HepG2 (cell line): ENCODE measurements at regions not wholly inside any gene's neighbourhood (a gene's known extent, or its start where the extent isn't known, plus 50 kb on each side); places are given as distances from the start of the nearest gene placed in this dataset.

Experiments
- ATAC-seq: fragments of 200-7000 bp; cut with Tn5 transposase; 3 replicates; pipeline ENCODE4 v1.9.1; 2020; ENCODE audit warnings: mild to moderate bottlenecking, moderate library complexity
- BruUV-seq: library from RNA; stranded (reverse); fragments of 400-500 nt; replicated peaks from 2 replicates; lab custom pipeline; 2021; lab: Mats Ljungman, UMichigan
- CTCF ChIA-PET: fragments of 300-600 bp; formaldehyde crosslinking; extraction: SDS; loops from one replicate; lab custom pipeline; 2021; ENCODE audit warnings: low total read pairs, inconsistent platforms, low intra/inter-chr PET ratio; lab: Yijun Ruan, JAX
- POLR2A ChIA-PET: fragments of 350-600 bp; sonication (Branson Sonifier 250); formaldehyde crosslinking; loops from one replicate; lab custom pipeline; 2020; ENCODE audit warnings: antibody characterized with exemption, inconsistent platforms; lab: Yijun Ruan, JAX
- DNase-seq: peaks from one replicate; pipeline ENCODE4 v3.0.0-alpha.2; 2015; ENCODE audit warnings: low spot score
- FAIRE-seq: peaks from 3 replicates; lab custom pipeline; 2011; peaks lifted over from hg19 to GRCh38; lab: Jason Lieb, UNC
- H2AFZ ChIP-seq: one replicate; pipeline ENCODE4 v1.6.1; 2011; ENCODE audit warnings: low read length, inconsistent platforms
- H3K27ac ChIP-seq: fragments of 300-600 bp; 3 replicates; pipeline ENCODE4 v1.8.0; 2011; ENCODE audit warnings: mixed run types, mild to moderate bottlenecking, mixed read lengths, low read length, inconsistent platforms; ENCODE audit not compliant: insufficient read depth; ENCODE audit errors: extremely low read length
- H3K27me3 ChIP-seq, 2 experiments: fragments of 200-600 bp in 1 of 2; 2 replicates in 1 of 2; 3 replicates in 1 of 2; pipeline versions ENCODE4 v1.6.0 to v1.8.0; 2011; ENCODE audit warnings: low read length in 2 of 2, mild to moderate bottlenecking in 2 of 2, moderate library complexity in 2 of 2, inconsistent platforms in 1 of 2; ENCODE audit not compliant: insufficient read depth in 2 of 2, control insufficient read depth in 1 of 2
- H3K36me3 ChIP-seq, 2 experiments: fragments of 200-600 bp in 1 of 2; replicated peaks in 1 of 2; 2 replicates in 1 of 2; 3 replicates in 1 of 2; pipeline versions ENCODE4 v1.5.1 to v1.8.0; 2011; ENCODE audit warnings: low read length in 2 of 2, inconsistent platforms in 1 of 2; ENCODE audit not compliant: insufficient read depth in 2 of 2, control insufficient read depth in 1 of 2
- H3K4me1 ChIP-seq: 2 replicates; pipeline ENCODE4 v1.5.1; 2012; ENCODE audit warnings: low read length, inconsistent platforms; ENCODE audit not compliant: insufficient read depth
- H3K4me2 ChIP-seq: 2 replicates; pipeline ENCODE4 v1.6.0; 2011; ENCODE audit warnings: low read depth, low read length, inconsistent platforms
- H3K4me3 ChIP-seq, 3 experiments: fragments of 200-600 bp in 1 of 3; sonication (generic), shearing (Covaris generic) in 1 of 3; replicated peaks in 1 of 3; 2 replicates each; pipeline ENCODE4 v1.5.1; 2011 to 2016; ENCODE audit warnings: low read length in 3 of 3, inconsistent platforms in 2 of 3, low read depth in 2 of 3, mild to moderate bottlenecking in 2 of 3, control low read depth in 1 of 3, mixed read lengths in 1 of 3; ENCODE audit not compliant: insufficient read depth in 1 of 3
- H3K79me2 ChIP-seq: one replicate; pipeline ENCODE4 v1.6.1; 2011; ENCODE audit warnings: low read length, inconsistent platforms; ENCODE audit not compliant: insufficient read depth
- H3K9ac ChIP-seq: 2 replicates; pipeline ENCODE4 v1.6.0; 2011; ENCODE audit warnings: mild to moderate bottlenecking, low read depth, low read length, inconsistent platforms; ENCODE audit not compliant: insufficient read depth
- H3K9me3 ChIP-seq: 2 replicates; pipeline ENCODE4 v1.5.1; 2012; ENCODE audit warnings: mild to moderate bottlenecking, low read length
- H4K20me1 ChIP-seq: 2 replicates; pipeline ENCODE4 v1.6.0; 2011; ENCODE audit warnings: inconsistent platforms, mild to moderate bottlenecking, low read length, moderate library complexity; ENCODE audit not compliant: insufficient read depth
- CBX1 ChIP-seq: IDR thresholded peaks from one replicate; pipeline ENCODE4 v1.6.1; 2016; ENCODE audit warnings: antibody characterized with exemption, low read depth
- DPF2 ChIP-seq: sonication (generic); formaldehyde crosslinking; IDR thresholded peaks from 2 replicates; pipeline ENCODE4 v1.4.0; 2020; ENCODE audit warnings: mild to moderate bottlenecking, low read depth, missing genetic modification reagents, borderline replicate concordance
- HCFC1 ChIP-seq: fragments of 150-350 bp; IDR thresholded peaks from 2 replicates; pipeline ENCODE4 v1.6.1; 2014; ENCODE audit warnings: low read depth, low read length
- MXD4 ChIP-seq: IDR thresholded peaks from 2 replicates; pipeline ENCODE4 v1.6.1; 2016; ENCODE audit warnings: mild to moderate bottlenecking, missing biosample characterization, missing genetic modification reagents
- NCOA1 ChIP-seq: sonication (generic); formaldehyde crosslinking; IDR thresholded peaks from 2 replicates; pipeline ENCODE4 v1.9.0; 2021; ENCODE audit warnings: missing genetic modification reagents
- PHF21A ChIP-seq: sonication (generic); formaldehyde crosslinking; IDR thresholded peaks from 2 replicates; pipeline ENCODE4 v1.5.0; 2020; ENCODE audit warnings: mild to moderate bottlenecking, missing genetic modification reagents
- REXO4 ChIP-seq: sonication (generic); formaldehyde crosslinking; IDR thresholded peaks from 2 replicates; pipeline ENCODE4 v1.8.0; 2022; ENCODE audit warnings: missing genetic modification reagents, mild to moderate bottlenecking, borderline replicate concordance
- SRSF9 ChIP-seq: fragments of 200-400 bp; formaldehyde crosslinking; IDR thresholded peaks from 2 replicates; pipeline ENCODE4 v1.6.1; 2018; ENCODE audit warnings: borderline replicate concordance, mild to moderate bottlenecking, low read depth, low read length; ENCODE audit not compliant: insufficient read depth, poor library complexity, severe bottlenecking
- TBL1XR1 ChIP-seq: fragments of 150-350 bp; IDR thresholded peaks from 2 replicates; pipeline ENCODE4 v1.6.1; 2014; ENCODE audit warnings: borderline replicate concordance, low read length; ENCODE audit not compliant: partially characterized antibody
- ZNF101 ChIP-seq: sonication (generic); formaldehyde crosslinking; IDR thresholded peaks from 2 replicates; pipeline ENCODE4 v1.4.0; 2020; ENCODE audit warnings: mild to moderate bottlenecking, low read depth, missing genetic modification reagents, borderline replicate concordance
- ZNF496 ChIP-seq: sonication (generic); formaldehyde crosslinking; IDR thresholded peaks from 2 replicates; pipeline ENCODE4 v1.8.1; 2023; ENCODE audit warnings: mild to moderate bottlenecking, moderate library complexity, missing genetic modification reagents; ENCODE audit not compliant: insufficient replicate concordance
- ZNF513 ChIP-seq: sonication (generic); formaldehyde crosslinking; conservative IDR thresholded peaks from 2 replicates; pipeline ENCODE4 v1.5.0; 2020; ENCODE audit warnings: missing genetic modification reagents
- ZNF570 ChIP-seq: sonication (generic); formaldehyde crosslinking; IDR thresholded peaks from 2 replicates; pipeline ENCODE4 v1.4.0; 2020; ENCODE audit warnings: mild to moderate bottlenecking, missing genetic modification reagents, borderline replicate concordance
- ZNF597 ChIP-seq: sonication (generic); formaldehyde crosslinking; IDR thresholded peaks from 2 replicates; pipeline ENCODE4 v1.5.0; 2020; ENCODE audit warnings: missing genetic modification reagents
- ZNF839 ChIP-seq: sonication (generic); formaldehyde crosslinking; IDR thresholded peaks from 2 replicates; pipeline ENCODE4 v1.4.0; 2020; ENCODE audit warnings: missing genetic modification reagents, mild to moderate bottlenecking, borderline replicate concordance
- WGBS: methylation state at CpG from one replicate; pipeline ENCODE4 v1.1.6; 2017; ENCODE audit warnings: low lambda C conversion rate; 5-methylcytosine and 5-hydroxymethylcytosine counted together
- in situ Hi-C: cut with HindIII; loops from 2 replicates; pipeline ENCODE4 v1.10.0; 2017; ENCODE audit warnings: low pct_unique_long_range_greater_than_20kb; ENCODE audit not compliant: extremely low pct_ligation_motif_present
- intact Hi-C: fragments of 100-400 bp; cut with micrococcal nuclease; formaldehyde crosslinking; loops from one replicate; pipeline ENCODE4 v1.10.0; 2022; ENCODE audit not compliant: unreplicated experiment

GRCh38 chr19:21611659-21612402 lies 106.4 kb downstream of the ZNF429 start:
- in situ Hi-C loops, result no loop called here
- H3K27ac ChIP-seq, result no peak overlapping the region
- WGBS, result 2% methylated on average over 4 of the region's 4 CpGs
- DNase-seq (no peak), ATAC-seq (no peak)
- intact Hi-C loops, result no loop called here
- no peaks in the 10 kb centered on the region for H3K36me3 ChIP-seq
- no peaks in the 10 kb centered on the region for H3K79me2 ChIP-seq
- no peak overlapping the region for H2AFZ ChIP-seq
- BruUV-seq, result no TSS peak
- no peaks in the 10 kb centered on the region for H3K4me1 ChIP-seq
- CTCF ChIA-PET, result no interaction called here
- H3K9ac ChIP-seq, result no peak overlapping the region
- TF ChIP-seq MXD4 (no peak), REXO4 (CRISPR knock-in tag) (no peak), SRSF9 (no peak), NCOA1 (CRISPR knock-in tag) (no peak), ZNF496 (CRISPR knock-in tag) (no peak), ZNF570 (CRISPR knock-in tag) (no peak), CBX1 (no peak), HCFC1 (no peak), ZNF839 (CRISPR knock-in tag) (no peak), PHF21A (CRISPR knock-in tag) (no peak), ZNF513 (CRISPR knock-in tag) (no peak), TBL1XR1 (no peak), ZNF597 (CRISPR knock-in tag) (no peak), DPF2 (no peak), ZNF101 (CRISPR knock-in tag) (no peak)
- TF ChIP-seq, all 625 proteins: peak for 0
- Histone ChIP-seq H3K9me3 (peaks cover 40% of the 10 kb centered on the region), H3K4me3 (no peak overlapping the region), H3K4me2 (no peak overlapping the region), H3K27me3 (no peaks in the 10 kb centered on the region), H4K20me1 (no peaks in the 10 kb centered on the region)
- POLR2A ChIA-PET, result no interaction called here
- FAIRE-seq, result no peak
